Thoracic aorta (tissue), 2 donors: ENCODE measurements at regions not wholly inside any gene's neighbourhood (a gene's known extent, or its start where the extent isn't known, plus 50 kb on each side); places are given as distances from the start of the nearest gene placed in this dataset.
"Not testable (repeated sequence)": the region's sequence is repeated elsewhere in the genome, so short reads cannot be mapped to it uniquely, and the experiment has no call there.

Experiments used
- ATAC-seq: fragments of 150-250 bp; one replicate; pipeline ENCODE4 v1.8.0; 2017; ENCODE audit warnings: low read depth; ENCODE audit not compliant: insufficient number of reproducible peaks, low FRiP score
- DNase-seq: peaks from one replicate; pipeline ENCODE4 v3.0.0-alpha.2; 2020; ENCODE audit warnings: low spot score
- H3K27ac ChIP-seq, 2 donors: fragments of 200-600 bp; sonication (generic); 1 replicate in 1 of 2; 2 replicates in 1 of 2; pipeline ENCODE4 v1.5.1; 2016; ENCODE audit warnings: mild to moderate bottlenecking in 2 of 2, moderate library complexity in 2 of 2
- H3K27me3 ChIP-seq: fragments of 200-600 bp; sonication (generic); replicated peaks from 2 replicates; pipeline ENCODE4 v1.6.0; 2016; ENCODE audit warnings: mild to moderate bottlenecking; ENCODE audit not compliant: insufficient read depth
- H3K36me3 ChIP-seq: fragments of 200-600 bp; sonication (generic); one replicate; pipeline ENCODE4 v1.5.1; 2016
- H3K4me1 ChIP-seq, 2 donors: fragments of 200-600 bp; sonication (generic); 1 replicate in 1 of 2; 2 replicates in 1 of 2; pipeline versions ENCODE4 v1.5.1 to v1.6.0; 2016; ENCODE audit warnings: low read depth in 2 of 2, mild to moderate bottlenecking in 1 of 2; ENCODE audit not compliant: control insufficient read depth in 1 of 2
- H3K4me3 ChIP-seq: fragments of 200-600 bp; sonication (generic); 2 replicates; pipeline ENCODE4 v1.5.1; 2016; ENCODE audit warnings: mild to moderate bottlenecking
- H3K9me3 ChIP-seq: fragments of 200-600 bp; sonication (generic); 2 replicates; pipeline ENCODE4 v1.5.1; 2016
- CTCF ChIP-seq: fragments of 200-600 bp; sonication (generic); IDR thresholded peaks from one replicate; pipeline ENCODE4 v1.5.1; 2019; ENCODE audit warnings: antibody characterized with exemption

GRCh38 chr11:23320131-23320530, 459.9 kb upstream of the CCDC179 start:
- Histone ChIP-seq H3K27me3 (no peaks in the 10 kb centered on the region), H3K4me3 (no peak overlapping the region), H3K27ac (no peak overlapping the region), H3K9me3 (peaks cover 2% of the 10 kb centered on the region), H3K36me3 (no peaks in the 10 kb centered on the region), H3K4me1 (no peaks in the 10 kb centered on the region)
- TF ChIP-seq CTCF = no peak
- DNase-seq = no peak
- no peak for ATAC-seq

- H3K4me1 ChIP-seq, DNase-seq, H3K9me3 ChIP-seq, H3K27me3 ChIP-seq, H3K36me3 ChIP-seq, H3K4me3 ChIP-seq, H3K27ac ChIP-seq, ATAC-seq: not testable (repeated sequence)
Measured at GRCh38 chr11:23335586-23335985, 475.3 kb upstream of the CCDC179 start.

- ATAC-seq = no peak
Measured at GRCh38 chr11:23336961-23337360, 476.7 kb upstream of the CCDC179 start.

GRCh38 chr11:23353611-23354010, 493.3 kb upstream of the CCDC179 start:
- no peak overlapping the region for H3K27ac ChIP-seq
- H3K9me3 ChIP-seq = no peaks in the 10 kb centered on the region
- ATAC-seq (no peak), DNase-seq (no peak)
- H3K4me3 ChIP-seq = no peak overlapping the region
- H3K27me3 ChIP-seq = no peaks in the 10 kb centered on the region
- no peaks in the 10 kb centered on the region for H3K4me1 ChIP-seq
- no peaks in the 10 kb centered on the region for H3K36me3 ChIP-seq
- TF ChIP-seq CTCF = no peak

More at GRCh38 chr11:23336961-23337360, 476.7 kb upstream of the CCDC179 start:
- DNase-seq = no peak
- Histone ChIP-seq H3K4me3 (no peak overlapping the region), H3K27me3 (no peaks in the 10 kb centered on the region), H3K36me3 (no peaks in the 10 kb centered on the region), H3K4me1 (no peaks in the 10 kb centered on the region), H3K27ac (no peak overlapping the region), H3K9me3 (no peaks in the 10 kb centered on the region)
- TF ChIP-seq CTCF = no peak

GRCh38 chr11:23359297-23359696, 499.0 kb upstream of the CCDC179 start:
- H3K9me3 ChIP-seq = no peaks in the 10 kb centered on the region
- H3K36me3 ChIP-seq = no peaks in the 10 kb centered on the region
- no peak for TF ChIP-seq CTCF
- no peaks in the 10 kb centered on the region for H3K27me3 ChIP-seq
- DNase-seq (no peak), ATAC-seq (no peak)
- H3K27ac ChIP-seq = no peak overlapping the region
- no peaks in the 10 kb centered on the region for H3K4me1 ChIP-seq
- H3K4me3 ChIP-seq = no peak overlapping the region

GRCh38 chr11:23364076-23364475, 503.8 kb upstream of the CCDC179 start:
- Histone ChIP-seq H3K9me3 (no peaks in the 10 kb centered on the region), H3K4me3 (no peak overlapping the region), H3K36me3 (no peaks in the 10 kb centered on the region), H3K27me3 (no peaks in the 10 kb centered on the region), H3K4me1 (no peaks in the 10 kb centered on the region), H3K27ac (no peak overlapping the region)
- no peak for TF ChIP-seq CTCF
- ATAC-seq = no peak
- DNase-seq = no peak
